Activated T-cell treated with anti-CD3 and anti-CD28 coated beads, Interleukin-2, amount 50 U/mL, for 24 hours (primary cell): ENCODE measurements at regions not wholly inside any gene's neighbourhood (a gene's known extent, or its start where the extent isn't known, plus 50 kb on each side); places are given as distances from the start of the nearest gene placed in this dataset.
"Not testable (repeated sequence)": the region's sequence is repeated elsewhere in the genome, so short reads cannot be mapped to it uniquely, and the experiment has no call there.

Experiments
- DNase-seq: peaks from one replicate; pipeline ENCODE4 v3.0.0-alpha.2; 2020
- H3K27ac Mint-ChIP-seq: 2 replicates; pipeline ENCODE4 v1.8.0; 2020; ENCODE audit warnings: mild to moderate bottlenecking, mixed read lengths
- H3K27me3 Mint-ChIP-seq: 2 replicates; pipeline ENCODE4 v1.8.0; 2020; ENCODE audit warnings: mixed read lengths
- H3K36me3 Mint-ChIP-seq: 2 replicates; pipeline ENCODE4 v1.8.0; 2020; ENCODE audit warnings: low read depth, mixed read lengths
- H3K4me1 Mint-ChIP-seq: 2 replicates; pipeline ENCODE4 v1.8.0; 2020; ENCODE audit warnings: low read depth, mixed read lengths
- H3K4me3 Mint-ChIP-seq: 2 replicates; pipeline ENCODE4 v1.8.0; 2020; ENCODE audit warnings: mild to moderate bottlenecking, moderate library complexity, mixed read lengths
- H3K9me3 Mint-ChIP-seq: 2 replicates; pipeline ENCODE4 v1.8.0; 2020; ENCODE audit warnings: mixed read lengths

DNA sequence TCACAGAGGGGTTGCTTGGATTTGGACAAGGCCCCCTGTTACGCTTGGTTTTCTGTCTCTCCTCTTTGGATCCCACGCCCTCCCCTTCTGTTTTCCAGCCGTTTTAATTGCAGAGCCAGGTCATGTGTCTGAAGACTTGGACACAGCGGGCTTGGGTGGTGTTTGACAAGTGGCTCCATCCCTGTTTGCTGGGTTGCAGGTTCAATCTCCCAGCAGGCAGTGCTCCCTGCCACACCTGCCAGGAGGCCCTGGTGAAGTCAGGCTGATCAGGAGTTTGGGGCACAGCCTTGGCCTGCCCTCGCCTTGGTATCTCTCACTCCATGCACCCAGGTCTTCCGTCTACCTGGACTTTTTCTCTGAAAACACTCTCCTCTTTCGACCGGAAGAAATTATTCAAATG is 59.0 kb downstream of the PLXNA1 start:
- Mint-ChIP-seq H3K36me3 (no peaks in the 10 kb centered on the region), H3K4me1 (no peaks in the 10 kb centered on the region), H3K4me3 (no peak overlapping the region), H3K9me3 (no peaks in the 10 kb centered on the region), H3K27me3 (no peaks in the 10 kb centered on the region), H3K27ac (no peak overlapping the region)
- no peak for DNase-seq

DNA sequence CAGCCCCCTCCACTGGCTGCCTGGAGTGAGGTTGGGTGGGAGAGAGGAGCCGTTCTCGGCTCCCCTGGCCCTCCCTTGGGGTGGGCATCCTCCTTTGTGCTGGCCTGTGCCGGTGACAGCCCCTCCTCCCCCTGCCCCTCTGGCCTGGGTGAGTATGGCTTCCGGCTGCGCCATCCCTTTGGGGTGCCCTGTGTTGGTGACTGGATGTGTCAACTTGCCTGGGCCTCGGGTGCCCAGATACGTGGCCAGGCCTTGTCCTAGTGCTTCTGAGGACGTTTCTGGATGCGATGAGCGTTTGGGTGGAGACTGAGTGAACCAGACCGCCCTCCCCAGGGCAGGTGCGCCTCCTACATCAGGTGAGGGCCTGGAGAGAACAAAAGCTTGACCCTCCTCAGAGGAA is 59.7 kb downstream of the PLXNA1 start:
- Mint-ChIP-seq H3K36me3 (no peaks in the 10 kb centered on the region), H3K4me3 (no peak overlapping the region), H3K27ac (no peak overlapping the region), H3K9me3 (no peaks in the 10 kb centered on the region), H3K4me1 (no peaks in the 10 kb centered on the region), H3K27me3 (no peaks in the 10 kb centered on the region)
- no peak for DNase-seq

DNA sequence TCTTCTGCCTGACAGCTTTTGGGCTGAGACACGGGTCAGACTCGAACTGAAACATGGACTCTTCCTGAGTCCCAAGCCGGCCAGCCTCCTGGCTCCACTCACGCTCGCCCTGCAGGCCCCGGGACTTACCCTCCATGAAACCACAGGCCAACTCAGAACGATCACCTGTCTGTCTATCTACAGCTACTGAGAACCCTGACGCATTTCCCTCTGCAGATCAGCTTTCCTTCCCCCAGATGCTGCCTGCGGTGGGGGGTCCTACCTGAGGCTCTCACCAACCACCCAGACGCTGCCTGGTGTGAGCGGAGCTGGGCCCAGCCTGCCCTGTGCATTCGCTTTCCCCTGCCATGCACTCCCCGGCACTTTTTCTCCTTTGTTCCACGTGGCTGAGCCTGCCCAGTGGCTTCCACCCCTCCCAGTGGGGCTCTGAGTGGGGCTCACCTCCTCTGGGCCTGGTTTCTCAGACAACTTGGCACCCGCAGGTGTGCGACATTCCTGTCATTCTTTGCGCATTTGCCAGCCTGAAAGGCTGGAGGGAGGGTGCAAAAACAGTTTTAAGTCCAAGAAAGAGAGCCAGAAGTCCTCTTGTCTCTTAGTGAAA is 60.2 kb downstream of the PLXNA1 start:
- Mint-ChIP-seq H3K4me3 (no peak overlapping the region), H3K9me3 (no peaks in the 10 kb centered on the region), H3K36me3 (no peaks in the 10 kb centered on the region), H3K27me3 (no peaks in the 10 kb centered on the region), H3K27ac (no peak overlapping the region), H3K4me1 (no peaks in the 10 kb centered on the region)
- no peak for DNase-seq

DNA sequence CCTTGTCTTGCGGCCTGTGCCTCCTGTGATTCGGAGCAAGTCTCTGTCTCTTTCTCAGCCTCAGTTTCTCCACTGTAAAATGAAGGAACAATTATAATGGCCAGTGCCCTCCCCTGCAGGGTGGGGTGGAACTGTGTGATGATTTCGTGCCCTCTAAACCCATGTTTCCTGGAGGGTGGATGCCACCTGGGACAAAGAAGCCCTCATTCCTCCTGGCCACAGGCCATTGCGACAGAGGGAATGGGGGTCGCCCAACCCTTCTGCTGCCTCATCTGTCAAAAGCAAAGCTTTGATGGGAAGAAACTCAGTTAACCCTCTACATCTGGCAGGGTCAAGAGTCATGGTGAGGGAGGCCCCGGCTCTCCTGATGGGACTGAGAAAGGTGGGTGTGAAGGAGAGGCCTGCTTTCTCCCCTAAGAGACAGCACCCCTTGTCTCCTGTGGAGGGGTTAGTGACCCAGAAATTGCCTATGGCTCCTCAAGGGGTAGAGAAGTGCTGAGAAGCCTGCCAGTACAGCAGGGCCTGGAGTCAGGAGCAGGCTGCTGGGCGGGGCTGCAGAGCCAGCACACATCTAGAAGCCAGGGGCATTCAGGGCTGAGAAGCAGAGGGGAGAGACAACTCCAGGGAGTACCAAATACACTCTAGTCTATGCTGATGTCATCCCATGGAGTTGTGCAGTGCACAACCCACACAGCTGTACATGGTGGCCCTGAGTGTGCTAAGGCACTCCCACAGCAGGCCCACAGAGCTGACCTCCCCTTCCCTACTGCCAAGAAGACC is 61.0 kb downstream of the PLXNA1 start:
- DNase-seq = no peak
- Mint-ChIP-seq H3K4me1 (no peaks in the 10 kb centered on the region), H3K4me3 (no peak overlapping the region), H3K27me3 (peaks cover under 1% of the 10 kb centered on the region), H3K27ac (no peak overlapping the region), H3K9me3 (no peaks in the 10 kb centered on the region), H3K36me3 (no peaks in the 10 kb centered on the region)

DNA sequence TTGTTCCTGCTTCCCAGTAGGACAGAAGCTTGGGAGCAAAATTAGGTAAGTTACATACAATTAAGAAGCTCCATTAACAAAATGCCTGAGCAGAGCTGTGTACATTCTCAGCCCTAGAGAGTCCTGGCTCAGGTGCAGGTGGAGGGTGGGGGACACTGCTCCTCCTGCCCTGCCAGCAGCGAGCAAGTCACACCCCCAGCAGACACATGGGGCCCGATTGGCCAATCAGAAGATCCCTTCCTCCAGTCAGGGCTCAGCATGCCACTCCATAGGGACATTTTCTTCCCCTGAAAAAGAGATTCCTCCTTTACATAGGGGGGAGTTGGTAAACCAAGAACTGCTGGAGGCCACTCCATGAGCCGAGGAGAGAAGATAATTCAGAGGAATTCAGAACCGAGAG is 62.1 kb downstream of the PLXNA1 start:
- peaks cover 8% of the 10 kb centered on the region for H3K27me3 Mint-ChIP-seq
- no peak overlapping the region for H3K4me3 Mint-ChIP-seq
- H3K27ac Mint-ChIP-seq = no peak overlapping the region
- H3K9me3 Mint-ChIP-seq = peaks cover 2% of the 10 kb centered on the region
- no peaks in the 10 kb centered on the region for H3K4me1 Mint-ChIP-seq
- no peaks in the 10 kb centered on the region for H3K36me3 Mint-ChIP-seq
- DNase-seq = no peak

DNA sequence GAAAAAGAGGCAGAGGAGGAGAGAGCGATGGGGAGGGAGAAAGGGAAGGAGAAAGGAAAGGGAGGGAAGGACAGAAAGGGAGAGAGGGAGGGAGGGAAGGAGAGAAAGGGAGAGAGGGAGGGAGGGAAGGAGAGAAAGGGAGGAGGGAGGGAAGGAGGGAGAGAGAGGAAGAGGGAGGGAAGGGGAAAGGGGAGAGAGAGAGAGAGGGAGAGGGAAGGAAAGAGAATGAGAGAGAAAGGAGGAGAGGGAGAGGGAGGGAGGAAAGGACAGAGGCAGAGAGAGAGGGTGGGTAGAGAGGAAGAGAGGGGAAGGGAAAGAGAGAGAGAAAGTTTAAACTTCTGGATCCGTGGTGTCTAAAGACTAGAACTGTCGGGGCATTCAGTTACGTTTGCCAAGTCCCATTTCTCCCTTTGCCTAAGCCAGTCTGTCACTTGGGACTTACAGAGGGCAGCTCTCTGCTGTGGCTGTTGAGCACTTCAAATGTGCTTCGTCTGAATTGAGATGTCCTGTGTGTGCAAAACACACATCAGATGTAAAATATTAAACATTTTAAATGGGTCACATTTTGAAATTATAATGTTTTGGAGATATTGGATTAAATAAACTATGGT is 62.6 kb downstream of the PLXNA1 start:
- peaks cover 10% of the 10 kb centered on the region for H3K27me3 Mint-ChIP-seq
- H3K9me3 Mint-ChIP-seq = peaks cover 3% of the 10 kb centered on the region
- no peak overlapping the region for H3K4me3 Mint-ChIP-seq
- H3K36me3 Mint-ChIP-seq = no peaks in the 10 kb centered on the region
- H3K4me1 Mint-ChIP-seq = no peaks in the 10 kb centered on the region
- H3K27ac Mint-ChIP-seq = no peak overlapping the region
- DNase-seq = no peak

DNA sequence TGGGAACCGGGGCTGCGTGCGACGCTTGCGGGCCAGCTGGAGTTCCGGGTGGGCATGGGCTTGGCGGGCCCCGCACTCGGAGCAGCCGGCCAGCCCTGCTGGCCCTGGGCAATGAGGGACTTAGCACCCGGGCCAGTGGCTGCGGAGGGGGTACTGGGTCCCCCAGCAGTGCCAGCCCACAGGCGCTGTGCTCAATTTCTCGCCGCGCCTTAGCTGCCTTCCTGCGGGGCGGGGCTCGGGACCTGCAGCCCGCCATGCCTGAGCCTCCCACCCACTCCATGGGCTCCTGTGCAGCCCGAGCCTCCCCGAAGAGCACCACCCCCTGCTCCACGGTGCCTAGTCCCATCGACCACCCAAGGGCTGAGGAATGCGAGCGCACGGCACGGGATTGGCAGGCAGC is 63.8 kb downstream of the PLXNA1 start:
- not testable (repeated sequence) for H3K9me3 Mint-ChIP-seq, H3K4me1 Mint-ChIP-seq, H3K4me3 Mint-ChIP-seq, H3K36me3 Mint-ChIP-seq, DNase-seq, H3K27ac Mint-ChIP-seq
- peaks cover 13% of the 10 kb centered on the region for H3K27me3 Mint-ChIP-seq

DNA sequence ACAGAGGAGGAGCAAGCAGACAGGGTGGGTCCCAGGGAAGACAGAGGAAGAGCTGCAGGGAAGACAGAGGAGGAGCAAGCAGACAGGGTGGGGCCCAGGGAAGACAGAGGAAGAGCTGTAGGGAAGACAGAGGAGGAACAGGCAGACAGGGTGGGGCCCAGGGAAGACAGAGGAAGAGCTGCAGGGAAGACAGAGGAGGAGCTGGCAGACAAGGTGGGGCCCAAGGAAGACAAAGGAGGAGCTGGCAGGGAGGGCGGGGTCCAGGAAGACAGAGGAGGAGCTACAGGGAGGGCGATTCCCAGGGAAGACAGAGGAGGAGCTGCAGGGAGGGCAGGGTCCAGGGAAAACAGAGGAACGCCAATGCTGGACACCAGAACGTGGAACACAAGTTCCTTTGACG is 66.5 kb downstream of the PLXNA1 start:
- Mint-ChIP-seq H3K36me3 (no peaks in the 10 kb centered on the region), H3K4me3 (no peak overlapping the region), H3K27ac (no peak overlapping the region), H3K9me3 (peaks cover 3% of the 10 kb centered on the region), H3K27me3 (peaks cover 13% of the 10 kb centered on the region), H3K4me1 (no peaks in the 10 kb centered on the region)
- DNase-seq = no peak

DNA sequence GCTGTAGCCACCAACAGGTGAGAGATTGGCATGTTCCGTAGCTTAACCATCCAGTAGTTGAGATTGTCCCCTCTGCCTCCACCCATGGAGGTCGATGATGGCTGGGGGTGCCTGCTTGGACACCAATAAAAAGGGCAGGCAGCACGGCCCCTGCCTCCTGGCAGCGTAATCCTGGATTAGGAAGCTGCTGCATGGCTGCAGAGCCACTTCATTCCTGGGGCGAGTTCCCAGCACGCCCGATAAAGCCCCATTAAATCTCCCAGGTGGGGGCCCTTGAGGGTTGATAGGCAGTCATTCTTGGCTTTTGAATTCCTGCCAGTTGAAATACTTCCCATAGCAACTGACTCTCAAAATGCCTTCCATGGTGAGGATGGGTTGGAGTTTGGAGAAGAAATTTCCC is 67.8 kb downstream of the PLXNA1 start:
- H3K4me1 Mint-ChIP-seq = no peaks in the 10 kb centered on the region
- H3K9me3 Mint-ChIP-seq = peaks cover 3% of the 10 kb centered on the region
- H3K27ac Mint-ChIP-seq = no peak overlapping the region
- no peaks in the 10 kb centered on the region for H3K36me3 Mint-ChIP-seq
- H3K27me3 Mint-ChIP-seq = peaks cover 13% of the 10 kb centered on the region
- no peak overlapping the region for H3K4me3 Mint-ChIP-seq
- DNase-seq = no peak

DNA sequence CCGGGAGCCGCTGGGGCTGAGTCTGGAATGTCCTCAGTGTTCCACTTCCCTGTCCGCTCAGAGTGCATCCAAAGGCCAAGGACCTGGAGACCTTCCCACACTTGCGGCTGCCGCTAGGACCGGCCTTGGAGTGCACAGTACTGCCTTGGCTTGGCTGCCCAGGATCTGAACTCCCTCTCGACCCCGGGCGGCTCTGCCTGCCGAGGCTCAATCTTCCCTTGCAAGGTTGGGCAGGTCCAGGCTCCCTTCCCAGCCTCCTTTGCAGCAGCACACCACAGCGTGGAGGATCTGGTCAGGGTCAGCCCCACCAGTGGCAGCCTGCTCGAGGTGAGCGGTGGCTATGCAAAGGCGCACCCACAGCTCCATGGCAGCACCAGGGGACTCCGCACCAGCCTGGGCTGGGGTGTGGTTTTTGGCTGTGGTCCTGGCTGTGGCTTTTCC is 69.2 kb downstream of the PLXNA1 start:
- Mint-ChIP-seq H3K4me1 (no peaks in the 10 kb centered on the region), H3K27ac (no peak overlapping the region), H3K4me3 (no peak overlapping the region), H3K9me3 (peaks cover 5% of the 10 kb centered on the region), H3K27me3 (peaks cover 13% of the 10 kb centered on the region), H3K36me3 (no peaks in the 10 kb centered on the region)
- DNase-seq = no peak

DNA sequence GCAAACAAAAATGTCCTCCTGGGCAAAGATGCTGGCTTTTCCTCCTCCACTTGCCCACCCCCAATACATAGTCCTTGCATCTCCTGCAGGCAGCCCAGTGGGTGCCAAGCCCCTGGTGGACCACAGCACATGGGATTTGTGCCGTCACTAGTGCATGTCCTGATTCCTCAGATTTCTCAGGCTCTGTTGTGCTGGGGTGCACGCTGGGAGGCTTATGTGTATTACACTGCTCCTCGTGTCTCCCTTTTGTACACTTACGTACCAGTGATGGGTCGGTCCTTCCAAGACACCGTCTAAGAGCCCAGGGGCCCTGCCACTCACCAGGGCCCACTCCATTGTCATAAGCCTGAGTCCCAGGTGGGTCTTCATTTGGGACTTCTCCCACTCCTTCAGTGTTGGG is 70.1 kb downstream of the PLXNA1 start:
- H3K4me3 Mint-ChIP-seq = no peak overlapping the region
- peaks cover 13% of the 10 kb centered on the region for H3K27me3 Mint-ChIP-seq
- H3K4me1 Mint-ChIP-seq = no peaks in the 10 kb centered on the region
- no peak overlapping the region for H3K27ac Mint-ChIP-seq
- DNase-seq = no peak
- H3K9me3 Mint-ChIP-seq = peaks cover 12% of the 10 kb centered on the region
- H3K36me3 Mint-ChIP-seq = no peaks in the 10 kb centered on the region

DNA sequence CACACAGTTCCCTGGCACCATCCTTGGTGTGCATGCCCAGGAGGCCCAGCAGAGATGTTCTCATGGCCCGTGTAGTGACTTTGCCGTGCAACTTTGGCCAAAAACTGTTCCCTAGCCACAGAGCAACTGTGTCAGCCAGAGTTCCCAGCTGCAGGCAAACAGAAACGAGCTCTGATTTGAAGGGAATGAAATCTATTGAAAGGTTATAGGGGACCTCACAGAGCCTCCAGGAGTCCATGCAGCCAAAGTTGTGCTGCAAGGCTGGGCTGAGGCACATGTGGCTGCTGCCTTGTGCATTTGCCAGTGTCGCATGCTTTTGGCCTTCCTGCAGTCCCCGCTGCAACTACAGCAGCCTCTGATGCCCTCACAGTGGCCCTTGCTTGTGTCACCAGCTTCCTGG is 70.5 kb downstream of the PLXNA1 start:
- no peak for DNase-seq
- H3K4me1 Mint-ChIP-seq = no peaks in the 10 kb centered on the region

DNA sequence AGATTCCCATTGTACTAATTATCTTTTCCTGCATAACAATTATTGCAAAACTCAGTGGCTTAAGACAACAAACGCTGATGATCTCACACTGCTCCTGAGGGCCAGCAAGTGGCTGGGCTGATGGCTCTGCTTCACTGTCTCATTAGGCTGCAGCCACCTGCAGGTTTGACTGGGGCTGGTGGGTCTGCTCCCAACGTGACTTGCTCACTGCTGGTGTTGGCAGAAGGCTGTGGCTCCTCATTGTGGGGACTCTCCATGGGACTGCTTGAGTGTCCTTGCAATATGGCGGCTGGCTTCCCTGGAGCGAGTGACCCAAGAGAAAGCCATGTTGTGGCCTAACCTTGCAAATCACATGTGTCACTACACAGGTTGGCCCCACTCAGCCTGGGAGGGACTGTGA is 71.1 kb downstream of the PLXNA1 start:
- Mint-ChIP-seq H3K27me3 (peaks cover 13% of the 10 kb centered on the region), H3K36me3 (no peaks in the 10 kb centered on the region), H3K9me3 (peaks cover 13% of the 10 kb centered on the region), H3K4me1 (no peaks in the 10 kb centered on the region), H3K27ac (no peak overlapping the region), H3K4me3 (no peak overlapping the region)
- no peak for DNase-seq

More for the DNA sequence above, 70.5 kb downstream of the PLXNA1 start:
- Mint-ChIP-seq H3K27me3 (peaks cover 13% of the 10 kb centered on the region), H3K36me3 (no peaks in the 10 kb centered on the region), H3K4me3 (no peak overlapping the region), H3K9me3 (peaks cover 13% of the 10 kb centered on the region), H3K27ac (no peak overlapping the region)

DNA sequence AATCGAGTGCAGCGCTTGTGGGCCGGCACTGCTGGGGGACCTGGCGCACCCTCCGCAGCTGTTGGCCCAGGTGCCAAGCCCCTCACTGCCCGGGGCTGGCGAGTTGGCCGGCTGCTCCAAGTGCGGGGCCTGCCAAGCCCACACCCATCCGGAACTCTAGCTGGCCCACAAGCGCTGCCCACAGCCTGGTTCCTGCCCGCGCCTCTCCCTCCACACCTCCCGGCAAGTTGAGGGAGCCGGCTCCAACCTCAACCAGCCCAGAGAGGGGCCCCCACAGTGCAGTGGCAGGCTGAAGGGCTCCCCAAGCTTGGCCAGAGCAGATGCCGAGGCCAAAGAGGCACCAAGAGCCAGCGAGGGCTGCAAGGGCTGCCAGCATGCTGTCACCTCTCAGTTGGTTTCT is 73.4 kb downstream of the PLXNA1 start:
- H3K9me3 Mint-ChIP-seq = peaks cover 10% of the 10 kb centered on the region

DNA sequence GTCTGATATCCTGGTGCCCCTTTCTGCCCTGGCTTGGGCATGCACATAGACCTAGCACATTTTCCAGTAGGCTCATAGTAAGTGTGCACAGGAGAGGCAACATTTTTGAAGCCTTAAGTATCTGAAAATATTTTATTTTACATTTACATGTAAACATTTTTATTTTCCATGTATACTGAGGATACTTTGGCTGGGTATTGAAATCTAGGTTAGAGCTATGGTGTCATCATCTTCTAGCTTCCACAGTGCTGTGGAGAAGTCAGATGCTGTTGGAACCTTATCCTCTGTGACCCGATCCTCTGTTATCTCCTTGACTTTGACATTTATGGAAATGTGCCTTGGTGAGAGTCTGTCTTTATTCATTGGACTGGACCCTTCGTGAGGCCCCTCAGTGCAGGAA is 74.1 kb downstream of the PLXNA1 start:
- Mint-ChIP-seq H3K4me3 (no peak overlapping the region), H3K4me1 (no peaks in the 10 kb centered on the region), H3K27ac (no peak overlapping the region), H3K9me3 (peaks cover 10% of the 10 kb centered on the region), H3K27me3 (peaks cover 3% of the 10 kb centered on the region), H3K36me3 (no peaks in the 10 kb centered on the region)
- no peak for DNase-seq

More for the DNA sequence above, 73.4 kb downstream of the PLXNA1 start:
- Mint-ChIP-seq H3K4me3 (no peak overlapping the region), H3K36me3 (no peaks in the 10 kb centered on the region), H3K27me3 (peaks cover 3% of the 10 kb centered on the region), H3K27ac (no peak overlapping the region), H3K4me1 (no peaks in the 10 kb centered on the region)
- DNase-seq = no peak
